Astrocyte (in vitro differentiated cells and primary cell): ENCODE measurements at regions not wholly inside any gene's neighbourhood (a gene's known extent, or its start where the extent isn't known, plus 50 kb on each side); places are given as distances from the start of the nearest gene placed in this dataset.

Experiments
- DNase-seq: peaks from one replicate; pipeline ENCODE4 v3.0.0-alpha.2; 2010; ENCODE audit warnings: low read depth
- FAIRE-seq: peaks from 2 replicates; lab custom pipeline; 2011; peaks lifted over from hg19 to GRCh38; lab: Jason Lieb, UNC
- H2AFZ ChIP-seq: 2 replicates; pipeline ENCODE4 v1.6.0; 2012; ENCODE audit warnings: low read depth, low read length, inconsistent platforms
- H3K27ac ChIP-seq: 2 replicates; pipeline ENCODE4 v1.5.1; 2011; ENCODE audit warnings: low read depth, low read length, inconsistent platforms
- H3K27me3 ChIP-seq: 2 replicates; pipeline ENCODE4 v1.6.0; 2011; ENCODE audit warnings: low read length, inconsistent platforms; ENCODE audit not compliant: insufficient read depth
- H3K36me3 ChIP-seq: 2 replicates; pipeline ENCODE4 v1.5.1; 2011; ENCODE audit warnings: low read length, inconsistent platforms; ENCODE audit not compliant: insufficient read depth
- H3K4me1 ChIP-seq: 2 replicates; pipeline ENCODE4 v1.5.1; 2011; ENCODE audit warnings: low read length, inconsistent platforms; ENCODE audit not compliant: insufficient read depth
- H3K4me2 ChIP-seq: 2 replicates; pipeline ENCODE4 v1.6.0; 2012; ENCODE audit warnings: low read length, inconsistent platforms
- H3K4me3 ChIP-seq: 2 replicates; pipeline ENCODE4 v1.5.1; 2011; ENCODE audit warnings: low read depth, mild to moderate bottlenecking, low read length, inconsistent platforms; ENCODE audit not compliant: insufficient read depth
- H3K79me2 ChIP-seq: 2 replicates; pipeline ENCODE4 v1.6.0; 2012; ENCODE audit warnings: mild to moderate bottlenecking, low read length, inconsistent platforms; ENCODE audit not compliant: insufficient read depth
- H3K9ac ChIP-seq: 2 replicates; pipeline ENCODE4 v1.6.0; 2012; ENCODE audit warnings: mild to moderate bottlenecking, low read length, inconsistent platforms
- H3K9me3 ChIP-seq: 2 replicates; pipeline ENCODE4 v1.5.1; 2012; ENCODE audit warnings: low read depth, mild to moderate bottlenecking, low read length, inconsistent platforms; ENCODE audit not compliant: insufficient read depth
- H4K20me1 ChIP-seq: 2 replicates; pipeline ENCODE4 v1.6.0; 2012; ENCODE audit warnings: low read length, inconsistent platforms; ENCODE audit not compliant: insufficient read depth
- H3K27ac Mint-ChIP-seq: one replicate; pipeline ENCODE4 v1.8.0; 2021; ENCODE audit warnings: mild to moderate bottlenecking, mixed read lengths; ENCODE audit not compliant: unreplicated experiment
- H3K27me3 Mint-ChIP-seq: one replicate; pipeline ENCODE4 v1.8.0; 2021; ENCODE audit warnings: low read depth, mixed read lengths; ENCODE audit not compliant: unreplicated experiment
- H3K36me3 Mint-ChIP-seq: one replicate; pipeline ENCODE4 v1.8.0; 2021; ENCODE audit warnings: low read depth, mixed read lengths; ENCODE audit not compliant: unreplicated experiment
- H3K4me1 Mint-ChIP-seq: one replicate; pipeline ENCODE4 v1.8.0; 2021; ENCODE audit warnings: low read depth, mixed read lengths; ENCODE audit not compliant: unreplicated experiment
- H3K4me3 Mint-ChIP-seq: one replicate; pipeline ENCODE4 v1.8.0; 2021; ENCODE audit warnings: mild to moderate bottlenecking, moderate library complexity, mixed read lengths; ENCODE audit not compliant: unreplicated experiment
- H3K9me3 Mint-ChIP-seq: one replicate; pipeline ENCODE4 v1.8.0; 2021; ENCODE audit warnings: mild to moderate bottlenecking, mixed read lengths; ENCODE audit not compliant: unreplicated experiment
- CTCF ChIP-seq: IDR thresholded peaks from 2 replicates; pipeline ENCODE4 v1.5.1; 2011; ENCODE audit warnings: low read depth, mild to moderate bottlenecking, inconsistent platforms, low read length, moderate library complexity; ENCODE audit not compliant: insufficient read depth
- EZH2 ChIP-seq: IDR thresholded peaks from 2 replicates; pipeline ENCODE4 v1.6.1; 2012; ENCODE audit warnings: mild to moderate bottlenecking, low read length, inconsistent platforms; ENCODE audit not compliant: insufficient read depth

GRCh38 chr6:81690073-81690472 lies 62.4 kb downstream of the TENT5A start:
- no peak overlapping the region for H3K9ac ChIP-seq
- H2AFZ ChIP-seq: no peak overlapping the region
- DNase-seq: no peak
- no peaks in the 10 kb centered on the region for H3K36me3 ChIP-seq
- Mint-ChIP-seq H3K27ac (no peak overlapping the region), H3K4me3 (no peak overlapping the region), H3K9me3 (no peaks in the 10 kb centered on the region), H3K36me3 (no peaks in the 10 kb centered on the region), H3K4me1 (no peaks in the 10 kb centered on the region), H3K27me3 (no peaks in the 10 kb centered on the region)
- TF ChIP-seq EZH2 (no peak), CTCF (no peak)
- H3K4me3 ChIP-seq: no peak overlapping the region
- no peak for FAIRE-seq
- no peak overlapping the region for H3K27ac ChIP-seq
- no peaks in the 10 kb centered on the region for H3K4me1 ChIP-seq
- no peaks in the 10 kb centered on the region for H3K9me3 ChIP-seq
- H3K27me3 ChIP-seq: no peaks in the 10 kb centered on the region
- H3K4me2 ChIP-seq: no peak overlapping the region
- H3K79me2 ChIP-seq: no peaks in the 10 kb centered on the region
- H4K20me1 ChIP-seq: no peaks in the 10 kb centered on the region

- no peaks in the 10 kb centered on the region for H3K27me3 ChIP-seq
Observed at GRCh38 chr6:81689580-81689979, 62.9 kb downstream of the TENT5A start.

More at GRCh38 chr6:81689580-81689979, 62.9 kb downstream of the TENT5A start:
- Mint-ChIP-seq H3K4me1 (no peaks in the 10 kb centered on the region), H3K27me3 (no peaks in the 10 kb centered on the region), H3K4me3 (no peak overlapping the region), H3K9me3 (no peaks in the 10 kb centered on the region), H3K36me3 (no peaks in the 10 kb centered on the region), H3K27ac (no peak overlapping the region)
- H3K4me1 ChIP-seq: no peaks in the 10 kb centered on the region
- no peak overlapping the region for H3K4me2 ChIP-seq
- no peaks in the 10 kb centered on the region for H3K36me3 ChIP-seq
- H3K79me2 ChIP-seq: no peaks in the 10 kb centered on the region
- H4K20me1 ChIP-seq: no peaks in the 10 kb centered on the region
- H2AFZ ChIP-seq: no peak overlapping the region
- no peak overlapping the region for H3K4me3 ChIP-seq
- H3K27ac ChIP-seq: no peak overlapping the region
- FAIRE-seq: no peak
- DNase-seq: no peak
- H3K9ac ChIP-seq: no peak overlapping the region
- no peak for TF ChIP-seq EZH2
- no peak for TF ChIP-seq CTCF
- H3K9me3 ChIP-seq: no peaks in the 10 kb centered on the region
